ENCODE measurements at regions not wholly inside any gene's neighbourhood (a gene's known extent, or its start where the extent isn't known, plus 50 kb on each side); places are given as distances from the start of the nearest gene placed in this dataset.

- Histone ChIP-seq H3K14ac (ENCODE audit: low read length) (no peak overlapping the region), H3K9me3 (ENCODE audit: insufficient read depth, low read depth, low read length) (no peaks in the 10 kb centered on the region), H3K4me2 (ENCODE audit: low read length) (no peak overlapping the region), H3K23ac (ENCODE audit: low read length) (no peak overlapping the region), H2BK120ac (ENCODE audit: insufficient read depth, low read length, poor library complexity) (no peak overlapping the region), H2AK5ac (ENCODE audit: low read length) (no peak overlapping the region), H3K27me3 (ENCODE audit: insufficient read depth, low read length) (no peaks in the 10 kb centered on the region), H3K27ac (ENCODE audit: low read depth, low read length) (no peak overlapping the region), H3K4me1 (ENCODE audit: control insufficient read depth in 1 of 2, insufficient read depth in 2 of 2, low read length in 2 of 2) (no peaks in the 10 kb centered on the region), H2BK5ac (ENCODE audit: low read depth, low read length, poor library complexity) (no peak overlapping the region), H4K91ac (ENCODE audit: low read depth, low read length) (no peak overlapping the region), H3K4me3 (ENCODE audit: low read depth, low read length) (no peak overlapping the region), H4K8ac (ENCODE audit: low read depth, low read length) (no peak overlapping the region), H3K18ac (ENCODE audit: low read length) (no peak overlapping the region), H3K36me3 (ENCODE audit: control insufficient read depth in 1 of 2, insufficient read depth in 2 of 2, low read length in 2 of 2) (no peaks in the 10 kb centered on the region), H3K79me1 (ENCODE audit: low read length) (no peaks in the 10 kb centered on the region), H3K4ac (ENCODE audit: low read depth, low read length) (no peak overlapping the region), H2AFZ (ENCODE audit: insufficient read depth, low read length, poor library complexity) (no peak overlapping the region), H3K79me2 (ENCODE audit: control insufficient read depth, insufficient read depth, low read length, poor library complexity) (no peaks in the 10 kb centered on the region), H2BK12ac (ENCODE audit: low read length) (no peak overlapping the region), H3K9ac (ENCODE audit: low read length) (no peak overlapping the region), H4K12ac (ENCODE audit: low read depth, low read length) (no peak overlapping the region)
- WGBS (ENCODE audit: extremely low coverage, insufficient coverage, insufficient read length) = no CpG with 5 or more reads among the region's 1 CpG
- peak; percentile 10 to 47 for DNase-seq
Measured at GRCh38 chr4:121439669-121440068, 58.9 kb upstream of the QRFPR start.
